EH (cell line): ENCODE measurements at regions not wholly inside any gene's neighbourhood (a gene's known extent, or its start where the extent isn't known, plus 50 kb on each side); places are given as distances from the start of the nearest gene placed in this dataset.

Experiments used
- DNase-seq: peaks from one replicate; pipeline ENCODE4 v3.0.0-alpha.2; 2015; ENCODE audit warnings: low read depth

- no peak for DNase-seq
These were observed 205.2 kb upstream of the EEA1 start for GRCh38 chr12:93134175-93134890.

- no peak for DNase-seq
These were observed 205.8 kb upstream of the EEA1 start for GRCh38 chr12:93134893-93135285.

- peak; percentile 65 for DNase-seq
These were observed 206.5 kb upstream of the EEA1 start for GRCh38 chr12:93135286-93136239.

- DNase-seq, result no peak
These were observed 207.4 kb upstream of the EEA1 start for GRCh38 chr12:93136253-93137055.

- peak; percentile 89 for DNase-seq
These were observed 208.8 kb upstream of the EEA1 start for GRCh38 chr12:93137656-93138612.

GRCh38 chr12:93139028-93139665 lies 210.1 kb upstream of the EEA1 start:
- DNase-seq, result no peak

- no peak for DNase-seq
These were observed 211.2 kb upstream of the EEA1 start for GRCh38 chr12:93140325-93140724.

- DNase-seq, result no peak
These were observed 211.7 kb upstream of the EEA1 start for GRCh38 chr12:93140801-93141200.

GRCh38 chr12:93142881-93143280 lies 213.8 kb upstream of the EEA1 start:
- DNase-seq, result no peak

GRCh38 chr12:93144109-93144508 lies 215.0 kb upstream of the EEA1 start:
- DNase-seq, result peak; percentile 45

GRCh38 chr12:93145086-93145485 lies 216.0 kb upstream of the EEA1 start:
- DNase-seq, result peak; percentile 82

GRCh38 chr12:93146263-93146939 lies 217.3 kb upstream of the EEA1 start:
- peak; percentile 17 for DNase-seq

GRCh38 chr12:93146970-93147369 lies 217.9 kb upstream of the EEA1 start:
- DNase-seq, result no peak

GRCh38 chr12:93148412-93148811 lies 219.3 kb upstream of the EEA1 start:
- DNase-seq, result peak; percentile 25

- no peak for DNase-seq
These were observed 220.1 kb upstream of the EEA1 start for GRCh38 chr12:93149229-93149628.

GRCh38 chr12:93151079-93151762 lies 222.1 kb upstream of the EEA1 start:
- DNase-seq, result no peak

- no peak for DNase-seq
These were observed 223.5 kb upstream of the EEA1 start for GRCh38 chr12:93152617-93153016.

- peak; percentile 54 for DNase-seq
These were observed 224.2 kb upstream of the EEA1 start for GRCh38 chr12:93153321-93153720.

- DNase-seq, result no peak
These were observed 223.5 kb upstream of the NUDT4 start for GRCh38 chr12:93154096-93154728.
